ENCODE measurements at regions not wholly inside any gene's neighbourhood (a gene's known extent, or its start where the extent isn't known, plus 50 kb on each side); places are given as distances from the start of the nearest gene placed in this dataset.

GRCh38 chr3:24628523-24629258 is 134.0 kb upstream of the THRB start:
- Histone ChIP-seq H3K4me3 (ENCODE audit: low read depth, low read length, poor library complexity, severe bottlenecking) (no peak overlapping the region), H4K20me1 (ENCODE audit: insufficient read depth, low read length) (no peaks in the 10 kb centered on the region), H3K79me2 (ENCODE audit: insufficient read depth, low read depth, low read length) (no peaks in the 10 kb centered on the region), H3K4me2 (ENCODE audit: low read length) (no peak overlapping the region), H3K9me2 (ENCODE audit: insufficient read depth, low read length) (no peaks in the 10 kb centered on the region), H3K27ac (ENCODE audit: low read depth, low read length, poor library complexity, severe bottlenecking) (no peak overlapping the region), H3K9me3 (ENCODE audit: low read length) (no peaks in the 10 kb centered on the region), H3K36me3 (ENCODE audit: insufficient read depth, low read length) (no peaks in the 10 kb centered on the region), H3K4me1 (ENCODE audit: insufficient read depth, low read length, poor library complexity, severe bottlenecking) (no peaks in the 10 kb centered on the region), H2AFZ (ENCODE audit: low read length) (no peak overlapping the region)
- no TSS peak for BruUV-seq (replicated peaks)
- POLR2A ChIA-PET = interaction anchor here (0.6 to 0.7 kb wide), 4 partner anchors 11 to 1538 kb away, joined by 3 to 6 read pairs (median 4); no protein-coding TSS in a partner anchor
- DNase-seq (ENCODE audit: low spot score) = no peak
- CTCF ChIA-PET (ENCODE audit: unreplicated experiment) = no interaction called here
- TF ChIP-seq EZH2phosphoT487 (IDR thresholded peaks at IDR 0.05; ENCODE audit: borderline replicate concordance, low read depth, low read length) (no peak), CTCF (conservative IDR thresholded peaks at IDR 0.05; ENCODE audit: low read length) (no peak)
- intact Hi-C loops (cut with micrococcal nuclease; ENCODE audit: unreplicated experiment) = no loop called here

- CTCF ChIA-PET (ENCODE audit: unreplicated experiment) = no interaction called here
- POLR2A ChIA-PET = no interaction called here
- Histone ChIP-seq H2AFZ (ENCODE audit: low read length) (no peak overlapping the region), H4K20me1 (ENCODE audit: insufficient read depth, low read length) (no peaks in the 10 kb centered on the region), H3K4me2 (ENCODE audit: low read length) (no peak overlapping the region), H3K4me1 (ENCODE audit: insufficient read depth, low read length, poor library complexity, severe bottlenecking) (no peaks in the 10 kb centered on the region), H3K4me3 (ENCODE audit: low read depth, low read length, poor library complexity, severe bottlenecking) (no peak overlapping the region), H3K79me2 (ENCODE audit: insufficient read depth, low read depth, low read length) (no peaks in the 10 kb centered on the region), H3K9me2 (ENCODE audit: insufficient read depth, low read length) (no peaks in the 10 kb centered on the region), H3K36me3 (ENCODE audit: insufficient read depth, low read length) (no peaks in the 10 kb centered on the region), H3K9me3 (ENCODE audit: low read length) (no peaks in the 10 kb centered on the region), H3K27ac (ENCODE audit: low read depth, low read length, poor library complexity, severe bottlenecking) (no peak overlapping the region)
- DNase-seq (ENCODE audit: low spot score) = no peak
- intact Hi-C loops (cut with micrococcal nuclease; ENCODE audit: unreplicated experiment) = no loop called here
- no TSS peak for BruUV-seq (replicated peaks)
- no peak for TF ChIP-seq CTCF (conservative IDR thresholded peaks at IDR 0.05; ENCODE audit: low read length)
Measured at GRCh38 chr3:24631481-24631880, 136.8 kb upstream of the THRB start.

- no peak for DNase-seq (ENCODE audit: low spot score)
- Histone ChIP-seq H3K36me3 (ENCODE audit: insufficient read depth, low read length) (no peaks in the 10 kb centered on the region), H3K4me3 (ENCODE audit: low read depth, low read length, poor library complexity, severe bottlenecking) (no peak overlapping the region), H4K20me1 (ENCODE audit: insufficient read depth, low read length) (no peaks in the 10 kb centered on the region), H3K4me1 (ENCODE audit: insufficient read depth, low read length, poor library complexity, severe bottlenecking) (no peaks in the 10 kb centered on the region), H3K4me2 (ENCODE audit: low read length) (no peak overlapping the region), H2AFZ (ENCODE audit: low read length) (no peak overlapping the region), H3K27ac (ENCODE audit: low read depth, low read length, poor library complexity, severe bottlenecking) (no peak overlapping the region), H3K9me2 (ENCODE audit: insufficient read depth, low read length) (no peaks in the 10 kb centered on the region), H3K9me3 (ENCODE audit: low read length) (no peaks in the 10 kb centered on the region), H3K79me2 (ENCODE audit: insufficient read depth, low read depth, low read length) (no peaks in the 10 kb centered on the region)
- no TSS peak for BruUV-seq (replicated peaks)
- TF ChIP-seq EZH2phosphoT487 (IDR thresholded peaks at IDR 0.05; ENCODE audit: borderline replicate concordance, low read depth, low read length) (no peak), CTCF (conservative IDR thresholded peaks at IDR 0.05; ENCODE audit: low read length) (no peak)
- intact Hi-C loops (cut with micrococcal nuclease; ENCODE audit: unreplicated experiment) = no loop called here
- ChIA-PET CTCF (ENCODE audit: unreplicated experiment) (no interaction called here), POLR2A (interaction anchor here (0.7 kb wide), 1 partner anchor 34 kb away, joined by 4 read pairs; no protein-coding TSS in a partner anchor)
Measured at GRCh38 chr3:24639061-24639460, 144.4 kb upstream of the THRB start.

Data from OCI-LY7 (cell line).